Ovary (tissue), 7 donors: ENCODE measurements at regions not wholly inside any gene's neighbourhood (a gene's known extent, or its start where the extent isn't known, plus 50 kb on each side); places are given as distances from the start of the nearest gene placed in this dataset.

ENCODE experiments used
- DNase-seq, 5 donors: peaks; one replicate each; pipeline ENCODE4 v3.0.0-alpha.2; 2019 to 2020
- H3K27ac ChIP-seq, 2 donors: fragments of 200-600 bp; one replicate each; pipeline versions ENCODE4 v1.5.1 to v1.8.0; 2019 to 2022
- H3K27me3 ChIP-seq: fragments of 200-600 bp; one replicate; pipeline ENCODE4 v1.8.0; 2022
- H3K36me3 ChIP-seq: fragments of 200-600 bp; sonication (generic); one replicate; pipeline ENCODE4 v1.5.1; 2019
- H3K4me1 ChIP-seq: one replicate; pipeline ENCODE4 v1.8.1; 2013; ENCODE audit warnings: mild to moderate bottlenecking, moderate library complexity; ENCODE audit not compliant: insufficient read depth
- H3K4me3 ChIP-seq: fragments of 200-600 bp; sonication (generic); one replicate; pipeline ENCODE4 v1.5.1; 2017
- H3K9me3 ChIP-seq, 2 donors: fragments of 200-600 bp in 1 of 2; sonication (generic) in 1 of 2; one replicate each; pipeline versions ENCODE4 v1.5.1 to v1.8.1; 2013 to 2019; ENCODE audit warnings: mild to moderate bottlenecking in 1 of 2, moderate library complexity in 1 of 2
- EP300 ChIP-seq: sonication (generic); formaldehyde crosslinking; IDR thresholded peaks from one replicate; pipeline ENCODE4 v1.6.1; 2017; ENCODE audit warnings: antibody characterized with exemption
- POLR2A ChIP-seq: fragments of 450-650 bp; IDR thresholded peaks from one replicate; pipeline ENCODE4 v1.6.1; 2017; ENCODE audit warnings: antibody characterized with exemption, mild to moderate bottlenecking, moderate library complexity
- WGBS, 3 donors: extraction: QIAGEN DNeasy Blood & Tissue Kit in 1 of 3; methylation state at CpG; one replicate each; pipeline versions ENCODE4 v1.1.5 to v1.1.7; 2013 to 2017; 5-methylcytosine and 5-hydroxymethylcytosine counted together
- intact Hi-C, 4 donors: fragments of 100-400 bp; cut with DNase I; formaldehyde crosslinking; loops; one replicate each; pipeline versions ENCODE4 v1.11.0 to v1.15.1; 2022 to 2023
- TF ChIP-seq, protein P1 (sequence below), 3 donors: fragments of 450-650 bp in 2 of 3; fragments of 200-600 bp in 1 of 3; IDR thresholded peaks; one replicate each; pipeline versions ENCODE4 v1.5.1 to v1.8.0; 2016 to 2022; ENCODE audit warnings: antibody characterized with exemption in 3 of 3, mild to moderate bottlenecking in 1 of 3
- donor health status: DM: no; HTN: no; CAD: no; lungs with moderate emphysema.
- donor health status: DM: no; HTN: no; CAD: no.
- donor health status: Bipolar disorder and iron deficiency.
- donor health status: DM: no; HTN: no; CAD: no.
- donor health status: DM: yes; HTN: yes; CAD: no.

DNA sequence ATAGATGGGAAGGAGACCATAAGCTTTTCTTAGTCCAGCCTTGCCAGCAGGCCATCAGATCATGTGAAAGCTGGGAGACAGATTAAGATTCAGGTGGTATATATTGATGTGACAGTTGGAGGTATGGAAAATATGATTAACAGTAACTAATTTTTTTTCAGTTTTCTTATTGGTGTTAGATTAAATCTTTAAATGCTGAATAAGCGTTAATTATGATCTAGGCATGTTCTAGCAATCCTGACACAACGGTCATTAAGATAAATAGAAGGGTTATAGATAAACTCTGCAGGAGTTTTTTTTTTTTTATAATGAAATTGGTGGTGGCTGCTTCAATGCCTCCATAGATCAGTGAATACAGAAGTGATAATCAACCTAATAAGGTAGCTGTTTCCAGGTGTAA, 649.5 kb upstream of the TENM3 start:
- intact Hi-C loops = no loop called here

DNA sequence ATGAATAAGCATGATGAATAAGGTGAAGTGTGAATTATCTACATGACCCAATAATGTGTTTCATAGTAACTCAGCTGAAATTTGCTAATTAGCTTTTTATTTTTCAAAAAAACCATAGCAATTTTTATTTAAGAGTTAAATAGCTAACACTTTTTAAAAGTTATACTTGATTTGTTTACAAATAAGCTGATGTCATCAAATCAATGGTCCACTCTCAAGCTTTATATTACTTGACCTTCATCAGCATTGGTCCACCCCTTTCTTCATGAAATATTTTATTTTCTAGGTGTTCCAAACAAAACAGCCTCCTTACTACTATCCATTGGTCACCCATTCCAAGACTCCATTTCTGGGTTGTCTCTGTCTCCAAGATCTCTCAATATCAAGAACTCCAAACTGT, 649.0 kb upstream of the TENM3 start:
- DNase-seq = no peak
- Histone ChIP-seq H3K4me1 (no peaks in the 10 kb centered on the region), H3K27me3 (no peaks in the 10 kb centered on the region), H3K9me3 (no peaks in the 10 kb centered on the region), H3K4me3 (no peak overlapping the region), H3K36me3 (no peaks in the 10 kb centered on the region), H3K27ac (no peak overlapping the region)
- intact Hi-C loops = no loop called here
- TF ChIP-seq, protein P1, sequence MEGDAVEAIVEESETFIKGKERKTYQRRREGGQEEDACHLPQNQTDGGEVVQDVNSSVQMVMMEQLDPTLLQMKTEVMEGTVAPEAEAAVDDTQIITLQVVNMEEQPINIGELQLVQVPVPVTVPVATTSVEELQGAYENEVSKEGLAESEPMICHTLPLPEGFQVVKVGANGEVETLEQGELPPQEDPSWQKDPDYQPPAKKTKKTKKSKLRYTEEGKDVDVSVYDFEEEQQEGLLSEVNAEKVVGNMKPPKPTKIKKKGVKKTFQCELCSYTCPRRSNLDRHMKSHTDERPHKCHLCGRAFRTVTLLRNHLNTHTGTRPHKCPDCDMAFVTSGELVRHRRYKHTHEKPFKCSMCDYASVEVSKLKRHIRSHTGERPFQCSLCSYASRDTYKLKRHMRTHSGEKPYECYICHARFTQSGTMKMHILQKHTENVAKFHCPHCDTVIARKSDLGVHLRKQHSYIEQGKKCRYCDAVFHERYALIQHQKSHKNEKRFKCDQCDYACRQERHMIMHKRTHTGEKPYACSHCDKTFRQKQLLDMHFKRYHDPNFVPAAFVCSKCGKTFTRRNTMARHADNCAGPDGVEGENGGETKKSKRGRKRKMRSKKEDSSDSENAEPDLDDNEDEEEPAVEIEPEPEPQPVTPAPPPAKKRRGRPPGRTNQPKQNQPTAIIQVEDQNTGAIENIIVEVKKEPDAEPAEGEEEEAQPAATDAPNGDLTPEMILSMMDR (IDR thresholded peaks at IDR 0.05) = no peak

More for the DNA sequence above, 649.5 kb upstream of the TENM3 start:
- Histone ChIP-seq H3K9me3 (no peaks in the 10 kb centered on the region), H3K36me3 (no peaks in the 10 kb centered on the region), H3K4me3 (no peak overlapping the region), H3K27me3 (no peaks in the 10 kb centered on the region), H3K4me1 (no peaks in the 10 kb centered on the region), H3K27ac (no peak overlapping the region)
- 44 to 59% (median 57%) methylated on average over 2 of the region's 2 CpGs for WGBS, 3 donors
- no peak for DNase-seq
- TF ChIP-seq EP300 (no peak), POLR2A (no peak)
- TF ChIP-seq, protein P1 (IDR thresholded peaks at IDR 0.05) = no peak

DNA sequence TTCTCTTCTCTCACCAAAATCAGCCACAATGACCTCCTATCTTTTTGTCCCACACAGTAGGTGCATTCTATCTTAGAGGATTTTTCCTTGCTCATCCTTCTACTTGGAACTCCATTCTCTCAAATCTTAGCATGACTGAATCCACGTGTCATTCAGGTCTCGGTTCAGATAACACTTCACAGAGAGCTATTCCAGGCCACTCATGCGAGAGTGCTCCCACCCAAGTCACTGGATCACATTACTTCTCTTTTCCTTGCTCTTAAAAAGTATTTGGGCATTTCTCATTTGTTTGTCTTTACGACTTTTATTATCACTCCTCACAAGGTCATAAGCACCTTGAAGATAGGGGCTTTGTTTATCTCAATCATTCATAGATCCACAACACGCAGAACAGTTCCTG, 647.5 kb upstream of the TENM3 start:
- Histone ChIP-seq H3K4me3 (no peak overlapping the region), H3K9me3 (no peaks in the 10 kb centered on the region), H3K27ac (no peak overlapping the region), H3K27me3 (no peaks in the 10 kb centered on the region), H3K36me3 (no peaks in the 10 kb centered on the region), H3K4me1 (no peaks in the 10 kb centered on the region)
- intact Hi-C loops = no loop called here
- no peak for DNase-seq
- 30 to 45% (median 38%) methylated on average over 5 of the region's 5 CpGs for WGBS, 3 donors
- TF ChIP-seq, protein P1 (IDR thresholded peaks at IDR 0.05) = no peak
- no peak for TF ChIP-seq POLR2A
- TF ChIP-seq EP300 = no peak

DNA sequence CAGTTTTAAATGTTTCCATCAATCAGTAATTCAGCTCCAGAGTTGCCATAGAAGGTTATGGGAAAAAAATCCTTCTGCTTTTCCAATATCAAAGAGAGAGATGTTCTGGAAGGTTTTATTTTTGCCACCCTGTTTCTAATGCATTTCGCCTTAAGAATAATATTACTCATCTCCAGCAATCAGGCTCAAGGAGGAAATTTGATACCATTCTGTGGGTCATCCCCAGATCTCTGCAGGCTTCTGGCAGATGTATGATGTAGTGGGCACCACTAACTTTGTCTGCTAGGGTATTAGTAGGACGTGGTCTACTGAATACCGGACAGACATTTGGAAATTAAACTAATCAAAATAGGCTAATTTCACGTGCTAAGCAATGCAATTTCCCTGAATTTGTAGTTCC, 645.4 kb upstream of the TENM3 start:
- intact Hi-C loops = no loop called here

More for the DNA sequence above, 645.4 kb upstream of the TENM3 start:
- TF ChIP-seq, protein P1 (IDR thresholded peaks at IDR 0.05) = no peak
- TF ChIP-seq POLR2A (no peak), EP300 (no peak)
- Histone ChIP-seq H3K36me3 (no peaks in the 10 kb centered on the region), H3K27me3 (no peaks in the 10 kb centered on the region), H3K4me3 (no peak overlapping the region), H3K27ac (no peak overlapping the region), H3K4me1 (no peaks in the 10 kb centered on the region), H3K9me3 (no peaks in the 10 kb centered on the region)
- WGBS, 3 donors = 73 to 79% (median 78%) methylated on average over 4 of the region's 4 CpGs
- no peak for DNase-seq
